ENCODE measurements at regions not wholly inside any gene's neighbourhood (a gene's known extent, or its start where the extent isn't known, plus 50 kb on each side); places are given as distances from the start of the nearest gene placed in this dataset.

GRCh38 chr12:75865315-75865714, 166.3 kb downstream of the PHLDA1 start:
- no peaks in the 10 kb centered on the region for H3K27me3 ChIP-seq (ENCODE audit: control insufficient read depth, insufficient read depth, low read length)
- intact Hi-C loops (cut with DNase I): no loop called here
- FAIRE-seq (no peak), DNase-seq (no peak)
- no peak overlapping the region for H3K9ac ChIP-seq (ENCODE audit: low read length in 3 of 3)
- no peaks in the 10 kb centered on the region for H3K9me3 ChIP-seq (ENCODE audit: control insufficient read depth in 2 of 3, insufficient read depth in 1 of 3, low read length in 3 of 3)
- no peaks in the 10 kb centered on the region for H3K4me1 ChIP-seq (ENCODE audit: control insufficient read depth in 2 of 3, insufficient read depth in 2 of 3, low read depth in 1 of 3, low read length in 3 of 3)
- no peak overlapping the region for H3K27ac ChIP-seq (ENCODE audit: low read depth in 2 of 2, low read length in 2 of 2)
- H3K4me3 ChIP-seq (ENCODE audit: low read length in 3 of 3): no peak overlapping the region
- no peak for TF ChIP-seq CTCF (IDR thresholded peaks at IDR 0.05; ENCODE audit: borderline replicate concordance, extremely low read depth, insufficient read depth)
- no peaks in the 10 kb centered on the region for H3K36me3 ChIP-seq (ENCODE audit: control insufficient read depth in 2 of 3, insufficient read depth in 3 of 3, low read length in 3 of 3)

GRCh38 chr12:75864161-75864560, 167.4 kb downstream of the PHLDA1 start:
- TF ChIP-seq CTCF (IDR thresholded peaks at IDR 0.05; ENCODE audit: borderline replicate concordance, extremely low read depth, insufficient read depth): no peak
- H3K9me3 ChIP-seq (ENCODE audit: control insufficient read depth in 2 of 3, insufficient read depth in 1 of 3, low read length in 3 of 3): no peaks in the 10 kb centered on the region
- intact Hi-C loops (cut with DNase I): no loop called here
- no peak overlapping the region for H3K4me3 ChIP-seq (ENCODE audit: low read length in 3 of 3)
- H3K4me1 ChIP-seq (ENCODE audit: control insufficient read depth in 2 of 3, insufficient read depth in 2 of 3, low read depth in 1 of 3, low read length in 3 of 3): no peaks in the 10 kb centered on the region
- H3K27ac ChIP-seq (ENCODE audit: low read depth in 2 of 2, low read length in 2 of 2): no peak overlapping the region
- FAIRE-seq: no peak
- H3K36me3 ChIP-seq (ENCODE audit: control insufficient read depth in 2 of 3, insufficient read depth in 3 of 3, low read length in 3 of 3): no peaks in the 10 kb centered on the region
- DNase-seq: no peak
- H3K9ac ChIP-seq (ENCODE audit: low read length in 3 of 3): no peak overlapping the region
- H3K27me3 ChIP-seq (ENCODE audit: control insufficient read depth, insufficient read depth, low read length): no peaks in the 10 kb centered on the region

- H3K9me3 ChIP-seq (ENCODE audit: control insufficient read depth in 2 of 3, insufficient read depth in 1 of 3, low read length in 3 of 3): no peaks in the 10 kb centered on the region
- H3K36me3 ChIP-seq (ENCODE audit: control insufficient read depth in 2 of 3, insufficient read depth in 3 of 3, low read length in 3 of 3): no peaks in the 10 kb centered on the region
- no peak for DNase-seq
- TF ChIP-seq CTCF (IDR thresholded peaks at IDR 0.05; ENCODE audit: borderline replicate concordance, extremely low read depth, insufficient read depth): no peak
- no peak overlapping the region for H3K9ac ChIP-seq (ENCODE audit: low read length in 3 of 3)
- H3K4me3 ChIP-seq (ENCODE audit: low read length in 3 of 3): no peak overlapping the region
- H3K4me1 ChIP-seq (ENCODE audit: control insufficient read depth in 2 of 3, insufficient read depth in 2 of 3, low read depth in 1 of 3, low read length in 3 of 3): no peaks in the 10 kb centered on the region
- H3K27me3 ChIP-seq (ENCODE audit: control insufficient read depth, insufficient read depth, low read length): no peaks in the 10 kb centered on the region
- intact Hi-C loops (cut with DNase I): no loop called here
- no peak for FAIRE-seq
- H3K27ac ChIP-seq (ENCODE audit: low read depth in 2 of 2, low read length in 2 of 2): no peak overlapping the region
These were observed 168.0 kb downstream of the PHLDA1 start for GRCh38 chr12:75863533-75863932.

Measured in kidney (tissue), 13 donors.